Suprapubic skin (tissue), 4 donors: ENCODE measurements at regions not wholly inside any gene's neighbourhood (a gene's known extent, or its start where the extent isn't known, plus 50 kb on each side); places are given as distances from the start of the nearest gene placed in this dataset.

ENCODE experiments used
- EP300 ChIP-seq: sonication (generic); formaldehyde crosslinking; IDR thresholded peaks from one replicate; pipeline ENCODE4 v1.6.1; 2017; ENCODE audit warnings: antibody characterized with exemption
- POLR2A ChIP-seq, 2 donors: fragments of 450-650 bp; IDR thresholded peaks; one replicate each; pipeline ENCODE4 v1.6.1; 2017; ENCODE audit warnings: antibody characterized with exemption in 2 of 2, mild to moderate bottlenecking in 2 of 2, moderate library complexity in 2 of 2
- POLR2AphosphoS5 ChIP-seq, 3 donors: sonication (generic); formaldehyde crosslinking; IDR thresholded peaks; one replicate each; pipeline ENCODE4 v1.6.1; 2017; ENCODE audit warnings: antibody characterized with exemption in 3 of 3
- TF ChIP-seq, protein P1 (sequence below), 2 donors: fragments of 200-600 bp in 1 of 2; fragments of 450-650 bp in 1 of 2; sonication (generic) in 1 of 2; IDR thresholded peaks; one replicate each; pipeline ENCODE4 v1.5.1; 2016 to 2019; ENCODE audit warnings: antibody characterized with exemption in 2 of 2, mild to moderate bottlenecking in 1 of 2, moderate library complexity in 1 of 2

DNA sequence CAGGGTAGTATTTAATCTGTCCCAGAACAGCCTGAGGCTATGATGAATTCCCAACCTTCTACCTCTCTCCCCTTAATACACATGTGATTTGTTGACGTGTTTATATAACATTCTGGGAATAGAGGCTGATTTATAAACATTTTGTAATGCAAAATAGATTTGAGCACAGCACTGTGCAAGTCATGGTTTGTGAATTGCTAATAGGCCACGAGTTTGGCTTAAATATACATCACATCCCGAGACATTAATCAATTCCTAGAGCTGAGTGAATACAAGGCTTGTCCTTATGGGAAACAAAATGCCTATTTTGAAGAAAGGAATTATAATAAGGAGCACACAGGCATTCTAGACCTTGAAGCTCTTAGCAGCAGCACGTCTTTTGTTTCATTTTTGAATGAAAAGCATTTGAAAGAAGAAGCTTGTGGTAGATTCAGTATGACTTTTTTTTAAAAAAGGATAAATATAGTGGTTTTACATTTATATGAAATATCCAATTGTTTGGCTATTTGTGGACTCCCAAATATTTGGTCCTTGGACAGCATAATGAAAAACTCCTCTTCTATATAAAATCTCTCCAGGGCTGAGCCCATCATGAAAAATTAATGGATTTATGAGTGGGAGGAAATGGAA, 116.4 kb downstream of the SLC17A6 start:
- TF ChIP-seq, protein P1, sequence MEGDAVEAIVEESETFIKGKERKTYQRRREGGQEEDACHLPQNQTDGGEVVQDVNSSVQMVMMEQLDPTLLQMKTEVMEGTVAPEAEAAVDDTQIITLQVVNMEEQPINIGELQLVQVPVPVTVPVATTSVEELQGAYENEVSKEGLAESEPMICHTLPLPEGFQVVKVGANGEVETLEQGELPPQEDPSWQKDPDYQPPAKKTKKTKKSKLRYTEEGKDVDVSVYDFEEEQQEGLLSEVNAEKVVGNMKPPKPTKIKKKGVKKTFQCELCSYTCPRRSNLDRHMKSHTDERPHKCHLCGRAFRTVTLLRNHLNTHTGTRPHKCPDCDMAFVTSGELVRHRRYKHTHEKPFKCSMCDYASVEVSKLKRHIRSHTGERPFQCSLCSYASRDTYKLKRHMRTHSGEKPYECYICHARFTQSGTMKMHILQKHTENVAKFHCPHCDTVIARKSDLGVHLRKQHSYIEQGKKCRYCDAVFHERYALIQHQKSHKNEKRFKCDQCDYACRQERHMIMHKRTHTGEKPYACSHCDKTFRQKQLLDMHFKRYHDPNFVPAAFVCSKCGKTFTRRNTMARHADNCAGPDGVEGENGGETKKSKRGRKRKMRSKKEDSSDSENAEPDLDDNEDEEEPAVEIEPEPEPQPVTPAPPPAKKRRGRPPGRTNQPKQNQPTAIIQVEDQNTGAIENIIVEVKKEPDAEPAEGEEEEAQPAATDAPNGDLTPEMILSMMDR (IDR thresholded peaks at IDR 0.05) = no peak
- TF ChIP-seq EP300 (no peak), POLR2A (IDR thresholded peaks at IDR 0.05) (no peak), POLR2AphosphoS5 (IDR thresholded peaks at IDR 0.05) (no peak)
